Fibroblast of skin of back (primary cell): ENCODE measurements at regions not wholly inside any gene's neighbourhood (a gene's known extent, or its start where the extent isn't known, plus 50 kb on each side); places are given as distances from the start of the nearest gene placed in this dataset.
"Not testable (repeated sequence)": the region's sequence is repeated elsewhere in the genome, so short reads cannot be mapped to it uniquely, and the experiment has no call there.

Experiments
- DNase-seq: peaks from one replicate; pipeline ENCODE4 v3.0.0-alpha.2; 2013

GRCh38 chr13:23947893-23948292 lies 50.6 kb upstream of the C1QTNF9B start:
- DNase-seq = no peak

- DNase-seq = no peak
These were observed 51.9 kb upstream of the C1QTNF9B start for GRCh38 chr13:23949200-23949599.

GRCh38 chr13:23949736-23950135 lies 52.4 kb upstream of the C1QTNF9B start:
- no peak for DNase-seq

GRCh38 chr13:23950736-23951510 lies 53.6 kb upstream of the C1QTNF9B start:
- peak; percentile 16 for DNase-seq

GRCh38 chr13:23952796-23953195 lies 55.5 kb upstream of the C1QTNF9B start:
- no peak for DNase-seq

GRCh38 chr13:23953860-23954512 lies 56.7 kb upstream of the C1QTNF9B start:
- no peak for DNase-seq

- no peak for DNase-seq
These were observed 57.8 kb upstream of the C1QTNF9B start for GRCh38 chr13:23955064-23955463.

GRCh38 chr13:23956106-23956505 lies 58.8 kb upstream of the C1QTNF9B start:
- DNase-seq = no peak

- no peak for DNase-seq
These were observed 60.7 kb upstream of the C1QTNF9B start for GRCh38 chr13:23957981-23958380.

GRCh38 chr13:23959231-23959862 lies 62.0 kb upstream of the C1QTNF9B start:
- no peak for DNase-seq

- peak; percentile 53 for DNase-seq
These were observed 63.4 kb upstream of the C1QTNF9B start for GRCh38 chr13:23960566-23961156.

- DNase-seq = no peak
These were observed 66.1 kb upstream of the C1QTNF9B start for GRCh38 chr13:23963184-23963931.

- no peak for DNase-seq
These were observed 66.6 kb upstream of the C1QTNF9B start for GRCh38 chr13:23963947-23964346.

- DNase-seq = no peak
These were observed 68.0 kb upstream of the C1QTNF9B start for GRCh38 chr13:23965346-23965745.

GRCh38 chr13:23966221-23966690 lies 69.0 kb upstream of the C1QTNF9B start:
- DNase-seq = no peak

GRCh38 chr13:23966691-23967615 lies 69.7 kb upstream of the C1QTNF9B start:
- no peak for DNase-seq

GRCh38 chr13:23967792-23968191 lies 70.5 kb upstream of the C1QTNF9B start:
- DNase-seq = not testable (repeated sequence)

GRCh38 chr13:23969647-23970046 lies 72.3 kb upstream of the C1QTNF9B start:
- DNase-seq = peak; percentile 65

- peak; percentile 81 for DNase-seq
These were observed 82.3 kb upstream of the C1QTNF9B start for GRCh38 chr13:23979361-23980159.

GRCh38 chr13:23980160-23980551 lies 82.9 kb upstream of the C1QTNF9B start:
- peak; percentile 79 for DNase-seq
